Stimulated activated CD4-positive, alpha-beta T cell treated with anti-CD3 and anti-CD28 coated beads, TNF-alpha, amount 100 ng/mL, for 48 hours (primary cell): ENCODE measurements at regions not wholly inside any gene's neighbourhood (a gene's known extent, or its start where the extent isn't known, plus 50 kb on each side); places are given as distances from the start of the nearest gene placed in this dataset.

Experiments used
- DNase-seq, 3 donors: peaks; one replicate each; pipeline ENCODE4 v3.0.0-alpha.2; 2020; ENCODE audit warnings: low read depth in 3 of 3

DNA sequence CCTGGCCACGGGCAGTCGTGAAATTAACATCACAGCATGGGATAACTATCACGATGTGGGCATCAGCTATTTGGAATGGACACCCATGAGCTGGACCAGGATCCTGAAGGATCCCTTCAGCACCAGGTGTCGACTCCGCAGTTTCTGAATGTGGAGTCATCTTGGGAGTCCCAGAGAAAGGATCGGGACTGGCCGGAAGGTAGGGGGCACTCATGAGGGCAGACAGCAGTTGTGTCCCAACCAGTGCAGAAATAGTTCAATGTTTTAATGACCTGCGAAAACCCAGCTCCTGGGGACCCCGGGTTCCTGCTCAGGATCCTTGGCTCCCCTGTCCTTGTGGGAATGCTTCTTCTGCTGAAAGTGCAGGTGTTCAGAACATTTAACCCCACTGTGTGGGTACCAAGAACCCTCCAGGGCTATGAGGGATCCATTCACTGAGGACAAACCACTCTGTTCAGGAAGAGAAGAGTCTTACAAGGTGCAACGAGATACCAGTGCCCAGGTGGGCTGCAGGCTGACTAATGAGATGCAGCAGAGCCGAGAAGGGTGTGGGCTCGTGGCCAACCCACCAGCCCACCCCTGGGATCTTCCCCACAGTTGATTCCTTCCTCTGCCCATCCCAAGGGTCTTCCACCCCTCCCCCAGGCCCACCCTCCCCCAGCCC is 154.8 kb downstream of the SALL1 start:
- no peak for DNase-seq

DNA sequence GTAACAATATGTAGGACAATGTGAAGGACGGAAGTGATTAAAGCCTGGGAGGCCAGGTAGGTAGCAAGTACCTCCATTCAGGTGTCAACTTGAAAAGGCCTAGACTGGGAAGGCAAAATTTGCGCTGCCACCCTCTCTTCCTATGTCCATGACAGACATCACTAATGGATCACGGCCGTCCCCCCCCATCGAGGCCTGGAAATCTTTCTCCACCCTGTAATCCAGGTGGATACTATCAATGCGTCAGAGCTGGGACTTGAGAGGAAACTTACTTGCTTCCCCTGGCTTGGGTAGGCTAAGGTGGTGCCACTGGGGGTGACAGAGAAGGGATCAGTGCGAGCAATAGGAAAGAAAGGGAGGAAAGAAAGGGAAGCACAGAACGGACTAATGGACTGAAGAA is 156.1 kb downstream of the SALL1 start:
- no peak for DNase-seq

DNA sequence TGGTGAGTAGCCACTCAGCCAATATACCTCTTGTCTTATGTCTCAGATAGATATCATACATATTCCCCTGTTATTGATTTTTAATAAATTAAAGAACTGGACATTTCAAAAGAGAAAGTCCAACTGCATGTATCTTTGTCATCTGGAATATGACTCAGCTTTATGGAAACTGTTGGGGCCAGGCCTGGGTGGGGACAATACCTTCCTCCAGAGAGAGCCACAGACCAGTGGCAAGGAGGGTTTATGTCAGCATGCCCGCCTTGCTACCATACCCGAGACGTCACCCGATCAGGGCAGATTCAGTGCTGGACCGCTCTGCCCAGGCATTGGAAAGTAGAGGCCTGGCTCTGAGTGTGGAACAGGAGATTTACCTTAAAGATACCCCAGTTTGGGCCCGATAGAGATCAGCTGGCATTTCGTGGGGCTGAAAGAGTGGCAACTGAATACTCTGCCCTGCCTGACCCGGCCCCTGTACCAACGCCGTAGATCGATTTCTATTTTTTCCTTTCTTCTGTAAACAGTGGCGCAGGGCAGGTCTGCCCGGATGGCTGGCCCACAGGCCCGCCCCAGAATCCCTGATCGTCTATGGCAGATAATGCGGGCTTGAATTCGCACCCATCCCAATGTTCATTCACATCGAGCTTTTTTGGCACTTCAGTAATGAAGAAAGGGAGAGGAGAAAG is 158.6 kb downstream of the SALL1 start:
- DNase-seq: no peak

DNA sequence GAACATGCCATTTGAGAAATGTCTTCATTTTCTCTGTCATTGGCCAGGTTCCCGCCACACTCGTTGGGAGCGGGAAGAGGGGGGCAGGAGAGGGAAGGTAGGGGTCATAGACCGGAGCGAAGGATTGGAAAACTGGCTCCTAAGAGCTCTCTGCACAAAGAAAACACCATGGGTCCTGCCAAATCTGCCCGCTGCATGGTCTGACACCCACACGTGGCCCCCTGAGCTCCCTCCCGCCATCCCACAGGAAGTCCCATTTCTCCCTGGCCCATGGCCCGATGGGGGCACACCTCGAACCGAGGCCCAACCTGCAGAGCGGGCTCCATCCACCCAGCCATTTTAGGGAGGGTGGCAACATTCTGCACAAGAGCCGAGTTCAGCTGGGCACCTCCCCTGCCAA is 159.6 kb downstream of the SALL1 start:
- DNase-seq: no peak

DNA sequence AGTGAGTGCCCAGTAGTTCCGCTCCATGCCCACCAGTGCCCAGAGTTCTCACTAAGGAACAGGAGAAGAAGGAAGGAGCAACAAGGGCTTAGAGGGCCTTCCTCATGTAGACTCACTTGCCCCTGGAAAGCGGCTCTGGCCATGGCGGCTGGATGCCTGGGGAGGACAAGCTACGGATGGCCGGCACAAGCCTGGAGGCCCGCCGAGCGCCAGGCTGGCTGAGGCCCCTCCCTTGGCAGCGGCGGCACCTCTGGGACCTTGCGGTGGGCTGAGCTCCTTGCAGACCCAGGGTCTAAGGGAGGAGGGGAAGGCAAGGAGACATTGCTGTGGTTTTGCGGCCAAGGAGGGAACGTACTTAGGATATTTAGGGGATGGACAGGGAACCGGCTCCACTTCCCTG is 160.1 kb downstream of the SALL1 start:
- DNase-seq: no peak

DNA sequence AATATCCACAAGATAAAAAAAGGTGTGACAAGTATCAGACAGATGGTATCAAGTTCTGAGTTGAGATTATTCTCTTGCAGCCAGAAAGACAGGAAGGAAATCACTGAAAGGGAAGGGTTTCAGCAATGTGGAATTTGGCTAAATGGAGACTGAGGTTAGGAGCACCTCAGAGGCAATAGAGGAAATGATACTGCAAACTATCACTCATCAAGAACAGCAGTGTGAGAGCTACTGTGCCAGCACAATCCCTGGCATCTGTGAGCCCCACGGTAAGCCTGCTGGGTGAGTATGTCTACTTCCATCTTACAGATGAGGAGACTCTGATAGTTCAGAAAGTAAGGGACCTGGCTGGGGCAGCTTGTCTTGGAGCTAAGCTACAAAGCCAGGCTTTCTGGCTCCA is 162.0 kb downstream of the SALL1 start:
- no peak for DNase-seq

DNA sequence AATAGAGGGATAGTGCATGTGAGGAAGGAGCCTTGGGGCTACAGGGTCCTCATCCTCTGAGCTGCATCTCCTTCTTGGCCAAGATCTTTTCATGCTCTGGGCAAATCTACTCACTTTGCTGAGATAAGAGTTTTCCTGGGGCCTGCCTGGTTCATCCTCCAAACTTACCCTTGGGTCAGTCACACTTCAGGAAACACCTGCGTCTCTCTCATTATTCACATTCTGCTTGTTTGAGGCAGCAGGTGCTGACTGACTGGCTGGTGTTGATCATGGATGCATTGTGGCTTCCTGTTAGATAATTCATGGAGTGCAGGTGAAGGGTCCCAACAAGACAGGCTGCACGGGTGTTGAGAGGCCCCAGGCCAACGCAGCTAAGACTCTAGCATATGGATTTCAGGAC is 162.6 kb downstream of the SALL1 start:
- DNase-seq: no peak

DNA sequence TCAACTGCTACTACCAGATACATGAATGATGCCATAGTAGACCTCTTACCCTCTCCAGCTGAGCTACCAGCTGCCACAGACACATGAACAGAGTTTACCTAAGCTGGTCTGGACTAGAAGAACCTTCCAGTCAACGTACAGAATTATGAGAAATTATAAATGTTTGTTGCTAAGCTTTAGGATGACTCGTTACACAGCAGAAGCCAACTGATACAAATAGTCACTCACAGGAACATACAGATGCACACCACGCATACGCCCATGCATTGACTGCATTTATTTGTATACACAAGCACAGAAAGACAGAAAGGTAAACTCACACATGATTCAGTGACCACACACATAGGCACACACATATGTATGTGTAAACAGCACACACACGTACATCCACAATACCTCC is 164.6 kb downstream of the SALL1 start:
- no peak for DNase-seq

DNA sequence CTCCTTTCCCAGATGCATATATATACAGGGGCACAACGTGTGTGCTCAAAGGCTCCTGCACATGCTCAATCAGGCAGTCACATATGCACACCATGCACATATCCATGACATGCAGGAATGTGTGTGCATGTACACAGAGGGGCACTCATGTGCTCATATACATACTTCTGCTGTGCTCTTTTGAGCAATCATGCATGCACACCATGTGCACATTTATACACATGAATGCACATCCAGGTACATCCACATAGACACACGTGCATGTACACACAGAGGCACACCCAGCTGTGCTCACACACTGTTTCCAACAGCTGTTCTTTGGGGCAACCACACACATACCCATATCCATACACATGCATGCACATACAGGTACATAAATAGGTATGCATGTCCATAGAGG is 165.3 kb downstream of the SALL1 start:
- no peak for DNase-seq

DNA sequence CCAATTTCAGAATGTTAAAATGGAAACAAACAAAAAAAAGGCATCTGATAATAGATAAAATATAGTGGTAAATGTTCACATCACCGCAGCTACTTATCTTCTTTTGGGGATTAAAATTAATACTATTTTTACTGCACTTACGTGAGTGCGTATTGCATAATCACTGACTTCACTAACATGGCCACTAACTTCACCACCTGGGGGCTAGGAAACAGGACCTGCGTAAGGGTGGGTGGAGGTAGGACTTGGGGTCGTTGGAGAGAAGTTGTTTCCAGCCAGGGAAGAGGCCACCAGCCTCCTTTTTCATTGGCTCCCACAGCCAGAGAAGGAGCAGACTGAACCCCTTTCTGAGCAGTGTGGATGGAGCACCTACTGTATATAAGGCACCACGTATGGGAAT is 166.4 kb downstream of the SALL1 start:
- DNase-seq: no peak

DNA sequence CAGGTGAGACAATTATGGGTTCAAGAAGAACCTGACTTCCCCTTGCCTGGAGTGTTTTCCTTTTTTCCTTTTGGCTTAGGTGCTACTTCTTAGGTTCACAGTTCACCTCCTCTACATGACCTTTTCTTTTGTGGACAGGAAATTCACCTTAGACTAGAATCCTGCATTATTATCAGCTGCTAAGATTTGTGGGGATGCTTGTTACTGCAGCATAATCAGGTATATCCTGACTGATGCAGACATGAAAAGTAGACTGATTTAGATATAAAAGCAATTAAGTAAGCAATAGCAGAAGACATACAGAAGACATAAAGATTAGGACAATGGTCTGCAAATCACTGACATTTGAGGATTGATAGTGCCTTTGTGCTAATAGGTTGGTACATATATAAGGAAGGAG is 168.3 kb downstream of the SALL1 start:
- no peak for DNase-seq

DNA sequence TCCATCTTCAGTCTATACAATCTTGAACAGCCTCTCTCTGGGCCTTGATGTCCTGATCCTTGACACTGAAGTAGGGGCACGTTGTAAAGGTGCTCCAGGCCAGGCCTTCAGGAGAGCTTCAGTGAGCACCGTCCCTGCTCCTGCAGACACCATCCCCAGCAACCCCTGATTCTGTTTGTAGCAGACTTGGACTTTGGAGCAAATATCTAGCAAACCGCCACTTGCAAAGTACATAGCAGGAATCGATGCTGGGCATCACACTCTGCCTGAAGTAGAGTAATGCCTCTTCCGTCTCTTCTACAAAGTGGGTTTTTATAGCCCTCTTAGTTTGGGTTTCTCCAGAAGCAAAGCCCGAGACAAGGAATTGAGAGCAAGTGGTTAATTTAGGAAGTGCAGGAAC is 169.1 kb downstream of the SALL1 start:
- no peak for DNase-seq

DNA sequence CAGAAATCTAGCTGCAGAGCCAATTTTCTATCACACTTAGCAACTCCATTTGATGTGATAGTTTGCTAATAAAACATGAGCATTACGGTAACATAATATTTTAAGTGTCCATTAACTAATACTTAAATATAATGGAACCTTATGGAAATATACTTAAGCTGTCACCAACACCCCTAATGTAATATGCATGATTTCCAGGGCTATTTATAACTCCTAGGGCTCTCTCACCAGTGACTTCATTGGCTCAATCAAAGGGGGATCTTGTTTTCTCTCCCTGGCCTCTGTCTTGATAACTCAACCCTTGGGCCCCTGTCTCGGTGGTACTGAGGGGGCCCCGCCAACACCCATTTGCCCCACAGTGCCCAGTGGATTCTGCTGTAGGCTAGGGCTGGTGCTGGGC is 170.4 kb downstream of the SALL1 start:
- DNase-seq: no peak

DNA sequence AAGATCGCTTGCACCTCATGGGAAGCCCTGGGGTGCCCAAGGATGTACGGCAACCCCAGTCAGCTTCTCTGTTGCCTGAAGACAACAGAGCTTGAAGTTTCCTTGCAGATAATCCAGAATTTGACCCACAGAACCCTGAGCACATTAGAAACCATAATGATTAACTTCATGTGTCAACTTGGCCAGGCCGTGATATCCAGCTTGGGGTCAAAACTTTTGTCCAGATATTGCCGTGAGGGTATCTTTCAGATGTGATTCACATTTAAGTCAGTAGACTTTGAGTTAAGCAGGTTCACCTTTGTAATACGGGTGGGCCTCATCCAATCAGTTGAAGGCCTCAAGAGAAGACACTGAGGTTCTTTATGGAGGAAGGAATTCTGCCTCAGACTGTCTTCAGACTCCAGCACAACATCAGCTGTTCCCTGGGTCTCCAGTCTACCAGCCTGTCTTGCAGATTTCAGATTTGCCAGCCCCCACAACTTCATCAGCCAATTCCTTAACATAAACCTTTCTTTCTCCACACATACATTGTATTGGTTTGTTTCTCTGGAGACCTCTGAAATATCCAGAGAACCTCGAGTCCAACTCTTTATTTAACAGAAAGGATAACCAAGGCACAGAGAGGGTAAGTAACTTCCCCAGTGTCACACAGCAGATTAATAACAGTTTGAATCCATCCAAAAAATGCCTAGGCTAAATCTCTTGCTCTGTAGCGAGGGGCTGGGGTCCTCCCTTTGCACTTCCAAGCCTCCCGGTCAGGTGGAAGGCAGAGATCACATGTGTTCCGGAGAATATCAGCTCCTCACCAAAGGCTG is 171.1 kb downstream of the SALL1 start:
- no peak for DNase-seq

DNA sequence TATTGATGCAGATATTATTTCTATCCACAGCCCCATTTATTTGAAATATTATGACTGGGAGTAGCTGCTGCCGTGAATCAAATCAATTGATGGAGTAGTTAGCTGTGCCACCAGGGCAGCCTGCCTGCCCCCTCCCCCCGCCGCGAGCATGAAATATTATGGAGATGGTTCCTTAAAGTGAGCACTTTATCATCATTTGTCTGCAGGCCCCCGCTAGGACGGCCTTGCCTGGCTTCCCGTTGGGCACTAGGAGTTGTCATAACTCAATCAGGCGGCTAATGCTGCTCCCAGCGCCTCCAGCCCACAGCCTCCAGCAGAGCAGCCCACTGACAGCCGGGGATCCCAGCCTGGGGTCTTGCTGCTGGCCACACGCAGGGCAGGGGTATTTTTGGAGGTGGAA is 173.9 kb downstream of the SALL1 start:
- no peak for DNase-seq

DNA sequence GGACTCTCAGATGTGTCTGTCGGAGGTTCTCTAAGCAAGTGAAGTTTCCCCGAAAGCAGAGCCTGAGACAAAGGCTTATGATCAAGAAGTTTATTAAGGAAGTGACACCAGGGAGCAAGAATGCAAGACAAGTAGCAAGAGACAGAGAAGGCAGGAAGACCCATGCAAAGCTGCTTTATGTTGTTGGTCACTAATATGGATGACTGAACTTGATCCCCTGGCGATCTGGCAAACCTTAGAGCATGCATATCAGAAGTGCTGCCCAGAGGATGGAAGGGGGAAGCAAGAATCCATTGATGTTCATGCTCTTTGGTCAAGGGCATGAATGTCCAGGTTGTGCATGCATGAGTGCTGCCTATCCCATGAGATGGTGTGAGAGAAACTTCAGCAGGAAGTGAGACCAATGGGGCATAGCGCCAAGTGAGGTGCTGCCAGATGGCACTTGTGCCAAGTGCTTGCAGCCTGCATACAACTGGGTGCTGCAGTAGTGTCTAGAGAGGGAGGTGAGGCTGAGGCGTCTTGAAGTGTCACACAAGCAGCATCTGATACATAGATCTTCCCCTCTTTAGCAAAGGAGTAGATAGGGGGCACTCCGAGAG is 176.5 kb downstream of the SALL1 start:
- no peak for DNase-seq

DNA sequence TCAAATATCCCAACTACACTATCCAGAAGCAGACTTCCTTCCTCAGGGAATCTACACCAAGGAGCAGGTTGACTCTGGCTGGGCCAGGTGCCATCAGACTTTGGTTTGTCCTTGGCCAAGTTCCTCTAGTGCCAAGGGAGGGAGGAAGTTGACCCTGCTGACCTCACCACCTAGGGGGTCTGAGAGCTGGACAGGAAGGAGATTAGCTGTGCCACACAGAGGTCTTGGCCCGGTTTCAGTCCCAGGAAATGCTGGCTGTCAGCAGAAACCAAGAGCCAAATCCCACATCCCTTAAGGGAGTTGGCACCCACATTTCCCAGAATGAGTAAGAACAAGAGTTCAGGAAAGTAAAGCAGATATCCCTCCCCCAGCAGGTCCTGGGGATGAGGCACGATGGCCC is 178.2 kb downstream of the SALL1 start:
- DNase-seq: no peak

DNA sequence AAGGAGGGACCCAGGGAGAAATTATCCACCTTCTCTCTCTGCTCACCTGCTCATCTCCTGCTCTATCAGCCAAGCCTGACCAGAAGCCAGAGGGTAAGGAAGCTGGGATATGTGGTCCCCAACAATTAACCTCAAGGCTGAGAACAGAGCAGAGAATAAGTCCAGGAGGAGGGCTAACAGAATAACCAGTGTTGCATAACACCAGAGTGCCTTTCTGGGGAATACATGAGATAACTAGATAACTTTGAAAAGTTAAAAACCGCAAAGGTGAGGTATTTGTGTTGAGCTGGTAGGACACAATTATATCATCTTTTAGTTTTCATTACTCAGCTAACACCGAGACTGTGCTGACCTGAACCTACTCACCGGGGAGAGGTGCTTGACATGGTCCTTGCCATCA is 180.8 kb downstream of the SALL1 start:
- DNase-seq: no peak

DNA sequence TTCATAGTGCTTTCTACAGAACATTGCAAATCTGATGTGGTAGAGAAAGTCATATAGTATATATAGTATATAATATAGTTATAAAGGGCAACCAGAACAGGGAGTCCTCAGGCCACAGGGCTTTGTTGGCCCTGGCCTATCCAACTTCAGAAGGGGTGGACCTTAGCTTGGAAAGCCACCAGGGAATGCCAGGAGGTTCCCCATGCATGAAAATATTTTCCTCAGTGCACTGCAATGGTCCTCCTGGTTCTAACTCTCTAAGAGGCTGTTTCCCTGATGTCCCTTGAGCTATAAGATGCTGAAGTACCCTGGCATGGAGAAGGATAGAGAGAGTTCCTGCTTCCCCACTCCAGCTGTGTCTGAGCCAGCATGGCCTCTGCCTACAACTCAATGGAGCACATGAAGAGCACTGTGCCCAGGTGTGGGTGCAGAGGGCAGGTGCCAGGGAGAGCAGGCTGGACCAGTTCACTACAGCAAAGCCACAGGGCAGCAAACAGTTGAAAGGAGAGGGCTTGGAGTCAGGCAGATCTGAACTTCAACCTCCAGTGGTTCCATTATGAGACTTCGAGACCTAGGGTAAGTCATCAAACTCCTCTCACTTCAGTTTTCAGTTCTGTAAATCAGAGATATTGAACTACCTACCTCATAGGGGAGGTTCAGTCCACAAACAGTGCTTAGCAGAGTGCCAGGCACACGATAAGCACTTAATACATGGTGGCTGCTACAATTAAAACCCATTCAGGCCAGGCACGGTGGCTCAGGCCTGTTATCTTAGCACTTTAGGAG is 183.1 kb downstream of the SALL1 start:
- no peak for DNase-seq

DNA sequence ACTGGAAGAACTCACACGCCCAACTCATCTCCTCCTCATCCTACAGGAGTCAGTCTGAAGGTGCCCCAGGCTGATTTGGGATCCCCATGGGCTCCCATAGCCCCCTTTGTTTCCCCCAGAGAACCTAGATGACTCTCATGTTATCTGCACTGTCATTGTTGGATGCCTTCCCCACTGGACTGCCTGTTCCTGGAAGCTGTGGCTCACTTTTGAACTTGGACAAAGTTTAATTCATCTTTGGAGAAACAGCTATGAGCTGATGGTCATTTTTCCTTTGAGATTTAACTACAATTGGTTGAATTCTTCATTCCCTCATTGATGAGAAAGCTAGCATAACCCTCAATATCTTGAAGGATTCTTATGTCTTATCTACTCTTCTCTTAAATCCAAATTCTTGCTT is 186.6 kb downstream of the SALL1 start:
- no peak for DNase-seq

DNA sequence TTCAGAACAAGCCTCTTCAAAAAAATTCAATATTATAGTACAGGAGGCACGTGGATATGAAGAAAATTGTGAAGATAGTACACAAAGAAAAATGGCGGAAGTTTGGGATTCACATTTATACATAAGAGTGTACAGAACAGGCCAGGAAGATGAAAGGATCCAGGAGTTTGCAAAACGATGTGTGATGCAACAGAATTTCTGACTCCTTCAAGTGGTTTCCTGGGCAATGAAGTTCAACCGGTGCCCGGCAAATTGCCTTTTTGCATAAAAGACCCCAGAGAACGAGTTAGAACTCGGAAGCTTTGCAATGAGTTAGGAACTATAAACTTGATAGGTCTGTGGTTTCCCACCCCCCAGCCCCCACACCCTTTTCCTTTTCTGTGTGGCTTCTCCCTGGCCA is 189.1 kb downstream of the SALL1 start:
- no peak for DNase-seq
